ENCODE measurements at regions not wholly inside any gene's neighbourhood (a gene's known extent, or its start where the extent isn't known, plus 50 kb on each side); places are given as distances from the start of the nearest gene placed in this dataset.

DNA sequence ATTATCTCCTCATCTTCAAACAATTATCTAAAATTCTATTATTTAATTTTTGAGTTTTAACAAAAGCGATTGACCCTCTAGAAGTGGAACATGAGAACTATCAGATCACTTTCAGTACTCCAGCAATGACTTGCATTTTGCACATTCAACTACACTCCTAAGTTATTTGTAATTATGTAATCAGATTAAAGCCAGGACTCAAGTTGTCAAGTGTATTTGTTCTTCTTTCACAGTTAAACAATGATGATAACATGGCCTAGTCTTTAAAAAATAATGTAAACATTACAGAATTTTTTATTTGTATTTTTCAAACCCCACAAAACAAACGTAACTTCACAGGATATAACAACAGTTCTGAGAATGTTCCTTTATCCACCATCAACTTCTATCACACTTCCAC, 2148.9 kb upstream of the ACO1 start:
- intact Hi-C loops (cut with DNase I), result no loop called here
- TF ChIP-seq, protein P1, sequence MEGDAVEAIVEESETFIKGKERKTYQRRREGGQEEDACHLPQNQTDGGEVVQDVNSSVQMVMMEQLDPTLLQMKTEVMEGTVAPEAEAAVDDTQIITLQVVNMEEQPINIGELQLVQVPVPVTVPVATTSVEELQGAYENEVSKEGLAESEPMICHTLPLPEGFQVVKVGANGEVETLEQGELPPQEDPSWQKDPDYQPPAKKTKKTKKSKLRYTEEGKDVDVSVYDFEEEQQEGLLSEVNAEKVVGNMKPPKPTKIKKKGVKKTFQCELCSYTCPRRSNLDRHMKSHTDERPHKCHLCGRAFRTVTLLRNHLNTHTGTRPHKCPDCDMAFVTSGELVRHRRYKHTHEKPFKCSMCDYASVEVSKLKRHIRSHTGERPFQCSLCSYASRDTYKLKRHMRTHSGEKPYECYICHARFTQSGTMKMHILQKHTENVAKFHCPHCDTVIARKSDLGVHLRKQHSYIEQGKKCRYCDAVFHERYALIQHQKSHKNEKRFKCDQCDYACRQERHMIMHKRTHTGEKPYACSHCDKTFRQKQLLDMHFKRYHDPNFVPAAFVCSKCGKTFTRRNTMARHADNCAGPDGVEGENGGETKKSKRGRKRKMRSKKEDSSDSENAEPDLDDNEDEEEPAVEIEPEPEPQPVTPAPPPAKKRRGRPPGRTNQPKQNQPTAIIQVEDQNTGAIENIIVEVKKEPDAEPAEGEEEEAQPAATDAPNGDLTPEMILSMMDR (IDR thresholded peaks at IDR 0.05), result no peak
- DNase-seq, result no peak
- Histone ChIP-seq H3K4me3 (no peak overlapping the region), H3K27ac (no peak overlapping the region), H3K4me1 (no peaks in the 10 kb centered on the region), H3K36me3 (no peaks in the 10 kb centered on the region), H3K9me3 (no peaks in the 10 kb centered on the region), H3K27me3 (no peaks in the 10 kb centered on the region)
- WGBS, 2 donors, result 81 to 85% methylated on average over 2 of the region's 2 CpGs
- no peak for ATAC-seq

DNA sequence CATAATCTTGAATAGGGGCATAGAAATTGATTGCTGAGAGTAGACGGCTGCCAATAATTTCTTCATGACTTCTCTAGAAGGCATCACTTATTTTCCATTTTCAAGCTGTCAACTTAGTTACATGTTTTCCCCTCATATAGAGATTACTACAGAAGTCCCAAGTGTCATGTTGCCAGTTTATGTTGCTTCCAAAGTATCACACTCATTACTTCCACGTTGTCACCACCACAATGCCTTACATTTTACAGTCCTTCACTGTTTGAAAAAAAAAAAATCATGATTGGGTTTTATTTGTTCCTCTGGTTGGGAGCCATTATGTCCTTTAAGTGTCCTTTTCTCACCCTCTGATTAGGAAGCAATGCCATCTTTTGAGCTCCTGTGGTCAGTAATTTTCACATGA, 2144.6 kb upstream of the ACO1 start:
- DNase-seq (no peak), ATAC-seq (no peak)
- Histone ChIP-seq H3K36me3 (no peaks in the 10 kb centered on the region), H3K9me3 (no peaks in the 10 kb centered on the region), H3K4me3 (no peak overlapping the region), H3K27me3 (no peaks in the 10 kb centered on the region), H3K4me1 (no peaks in the 10 kb centered on the region), H3K27ac (no peak overlapping the region)
- intact Hi-C loops (cut with DNase I), result no loop called here
- TF ChIP-seq, protein P1 (IDR thresholded peaks at IDR 0.05), result no peak
- WGBS, 2 donors, result 46 to 60% methylated on average over 2 of the region's 2 CpGs

DNA sequence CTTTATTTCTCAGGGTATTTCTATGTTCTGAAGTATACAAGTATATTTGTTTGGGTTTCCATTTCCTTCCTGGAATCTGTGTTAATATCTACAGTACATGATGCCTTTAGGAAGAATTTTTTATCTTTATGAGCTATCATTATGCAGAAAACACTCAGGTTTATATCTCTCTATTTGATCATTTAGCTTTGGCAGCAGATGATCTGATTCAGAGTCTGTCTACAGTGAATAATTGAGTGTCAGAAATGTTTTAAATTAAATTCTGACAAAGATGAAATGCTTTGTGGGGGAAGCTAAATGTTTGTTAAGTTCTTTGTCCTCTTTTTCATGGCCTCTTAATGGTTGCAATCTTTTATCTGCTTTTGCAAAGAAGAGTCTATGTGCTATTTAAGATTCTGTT, 2141.0 kb upstream of the ACO1 start:
- intact Hi-C loops (cut with DNase I), result no loop called here
- H3K9me3 ChIP-seq, result no peaks in the 10 kb centered on the region
- TF ChIP-seq, protein P1 (IDR thresholded peaks at IDR 0.05), result no peak
- no peaks in the 10 kb centered on the region for H3K36me3 ChIP-seq
- DNase-seq (no peak), ATAC-seq (no peak)
- H3K27me3 ChIP-seq, result no peaks in the 10 kb centered on the region
- H3K4me3 ChIP-seq, result no peak overlapping the region
- no peak overlapping the region for H3K27ac ChIP-seq
- H3K4me1 ChIP-seq, result no peaks in the 10 kb centered on the region

DNA sequence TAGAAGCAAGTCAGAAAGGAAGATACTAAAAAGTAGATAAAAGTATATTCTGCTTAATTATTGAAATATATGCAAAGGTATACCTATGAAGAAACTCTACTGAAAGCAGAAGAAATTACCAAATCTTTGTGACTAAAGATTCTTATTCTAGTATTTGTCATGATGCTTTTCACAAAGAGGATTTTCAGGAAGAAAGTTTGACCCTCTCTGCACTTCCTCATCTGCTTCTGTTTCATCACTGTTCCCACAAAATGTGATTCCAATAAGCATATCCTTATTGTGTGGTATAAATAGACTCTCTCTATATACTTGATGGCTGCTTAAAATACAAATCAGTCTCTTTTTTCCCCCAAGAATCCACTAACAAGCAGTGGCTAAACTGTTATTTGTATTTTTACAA, 2139.6 kb upstream of the ACO1 start:
- H3K9me3 ChIP-seq, result no peaks in the 10 kb centered on the region
- no peaks in the 10 kb centered on the region for H3K27me3 ChIP-seq
- no peaks in the 10 kb centered on the region for H3K36me3 ChIP-seq
- intact Hi-C loops (cut with DNase I), result no loop called here
- no peaks in the 10 kb centered on the region for H3K4me1 ChIP-seq
- DNase-seq, result no peak
- no peak for ATAC-seq
- TF ChIP-seq, protein P1 (IDR thresholded peaks at IDR 0.05), result no peak
- H3K4me3 ChIP-seq, result no peak overlapping the region
- no peak overlapping the region for H3K27ac ChIP-seq

DNA sequence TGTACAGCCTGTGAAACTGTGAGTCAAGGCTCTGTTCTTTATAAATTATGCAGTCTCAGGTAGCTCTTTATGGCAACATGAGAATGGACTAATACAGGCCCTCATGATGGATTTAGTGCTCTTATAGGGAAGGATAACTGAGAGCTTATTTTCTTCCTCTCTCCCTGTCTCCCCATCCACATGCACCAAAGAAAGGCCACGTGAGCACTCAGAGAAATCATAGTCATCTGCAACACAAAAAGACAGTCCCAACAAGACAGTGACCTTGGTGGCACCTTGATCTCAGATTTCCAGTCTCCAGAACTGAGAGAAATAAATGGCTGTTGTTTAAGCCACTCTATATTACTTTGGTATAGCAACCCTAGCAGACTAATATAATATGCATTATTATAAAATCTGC, 2133.6 kb upstream of the ACO1 start:
- ATAC-seq (no peak), DNase-seq (no peak)
- intact Hi-C loops (cut with DNase I), result no loop called here
- Histone ChIP-seq H3K9me3 (no peaks in the 10 kb centered on the region), H3K4me3 (no peak overlapping the region), H3K4me1 (no peaks in the 10 kb centered on the region), H3K27me3 (no peaks in the 10 kb centered on the region), H3K36me3 (no peaks in the 10 kb centered on the region), H3K27ac (no peak overlapping the region)
- TF ChIP-seq, protein P1 (IDR thresholded peaks at IDR 0.05), result no peak
- 45 to 49% methylated on average over 1 of the region's 1 CpG for WGBS, 2 donors
